Liver (tissue), 8 donors: ENCODE measurements at regions not wholly inside any gene's neighbourhood (a gene's known extent, or its start where the extent isn't known, plus 50 kb on each side); places are given as distances from the start of the nearest gene placed in this dataset.

Experiments
- DNase-seq: peaks from one replicate; pipeline ENCODE4 v3.0.0-alpha.2; 2017; ENCODE audit warnings: low spot score
- H3K27ac ChIP-seq, 2 donors: one replicate each; pipeline ENCODE4 v1.7.0; 2013; ENCODE audit warnings: inconsistent platforms in 2 of 2, low read length in 2 of 2, control low read depth in 1 of 2, low read depth in 1 of 2, mild to moderate bottlenecking in 1 of 2
- H3K27me3 ChIP-seq, 4 donors: one replicate each; pipeline versions ENCODE4 v1.6.1 to v1.7.0; 2013; ENCODE audit warnings: low read length in 3 of 4, inconsistent platforms in 1 of 4, mild to moderate bottlenecking in 1 of 4, moderate library complexity in 1 of 4; ENCODE audit not compliant: control insufficient read depth in 4 of 4, insufficient read depth in 4 of 4
- H3K36me3 ChIP-seq, 4 donors: one replicate each; pipeline versions ENCODE4 v1.6.1 to v1.7.0; 2013; ENCODE audit warnings: low read length in 3 of 4, mild to moderate bottlenecking in 3 of 4, low read depth in 1 of 4, moderate library complexity in 1 of 4; ENCODE audit not compliant: control insufficient read depth in 4 of 4, insufficient read depth in 3 of 4
- H3K4me1 ChIP-seq, 4 donors: one replicate each; pipeline versions ENCODE4 v1.6.1 to v1.7.0; 2013; ENCODE audit warnings: low read length in 3 of 4, mild to moderate bottlenecking in 3 of 4, moderate library complexity in 1 of 4; ENCODE audit not compliant: control insufficient read depth in 4 of 4, insufficient read depth in 4 of 4
- H3K4me3 ChIP-seq, 3 donors: one replicate each; pipeline versions ENCODE4 v1.6.1 to v1.7.0; 2013; ENCODE audit warnings: low read length in 3 of 3, control low read depth in 1 of 3, low read depth in 1 of 3, mild to moderate bottlenecking in 1 of 3
- H3K9ac ChIP-seq, 2 donors: one replicate each; pipeline ENCODE4 v1.7.0; 2013; ENCODE audit warnings: low read length in 2 of 2, mild to moderate bottlenecking in 2 of 2, moderate library complexity in 2 of 2, control low read depth in 1 of 2, low read depth in 1 of 2
- H3K9me3 ChIP-seq, 4 donors: one replicate each; pipeline versions ENCODE4 v1.6.1 to v1.7.0; 2013; ENCODE audit warnings: low read length in 3 of 4; ENCODE audit not compliant: control insufficient read depth in 4 of 4
- CTCF ChIP-seq: fragments of 150-350 bp; IDR thresholded peaks from 2 replicates; pipeline ENCODE4 v1.5.1; 2017; ENCODE audit warnings: improper control_type of control experiment, low read depth, low read length; ENCODE audit not compliant: missing input control
- EGR1 ChIP-seq, 2 donors: IDR thresholded peaks; 2 replicates each; pipeline ENCODE4 v1.6.1; 2016 to 2018; ENCODE audit warnings: antibody characterized with exemption in 2 of 2, low read depth in 2 of 2
- FOXA1 ChIP-seq: IDR thresholded peaks from 2 replicates; pipeline ENCODE4 v1.6.1; 2016; ENCODE audit warnings: antibody characterized with exemption
- FOXA2 ChIP-seq: IDR thresholded peaks from 2 replicates; pipeline ENCODE4 v1.6.1; 2016; ENCODE audit warnings: antibody characterized with exemption
- GABPA ChIP-seq, 2 donors: IDR thresholded peaks in 1 of 2; conservative IDR thresholded peaks in 1 of 2; 2 replicates each; pipeline ENCODE4 v1.6.1; 2016; ENCODE audit warnings: antibody characterized with exemption in 2 of 2, mild to moderate bottlenecking in 1 of 2, moderate library complexity in 1 of 2
- HNF4A ChIP-seq, 2 donors: conservative IDR thresholded peaks; 2 replicates each; pipeline ENCODE4 v1.6.1; 2016; ENCODE audit warnings: antibody characterized with exemption in 2 of 2, mild to moderate bottlenecking in 2 of 2
- HNF4G ChIP-seq: IDR thresholded peaks from 2 replicates; pipeline ENCODE4 v1.6.1; 2016; ENCODE audit warnings: antibody characterized with exemption
- JUND ChIP-seq, 2 donors: IDR thresholded peaks; 2 replicates each; pipeline ENCODE4 v1.6.1; 2016; ENCODE audit warnings: antibody characterized with exemption in 2 of 2
- NR2F2 ChIP-seq: IDR thresholded peaks from 2 replicates; pipeline ENCODE4 v1.6.1; 2016; ENCODE audit warnings: antibody characterized with exemption
- RAD21 ChIP-seq, 2 donors: IDR thresholded peaks; 2 replicates each; pipeline ENCODE4 v1.6.1; 2016; ENCODE audit warnings: antibody characterized with exemption in 2 of 2, mild to moderate bottlenecking in 2 of 2
- RXRA ChIP-seq, 2 donors: IDR thresholded peaks; 2 replicates each; pipeline ENCODE4 v1.6.1; 2017 to 2018; ENCODE audit warnings: antibody characterized with exemption in 2 of 2, mild to moderate bottlenecking in 1 of 2
- SP1 ChIP-seq: IDR thresholded peaks from 2 replicates; pipeline ENCODE4 v1.6.1; 2018; ENCODE audit warnings: antibody characterized with exemption, mild to moderate bottlenecking
- TAF1 ChIP-seq: conservative IDR thresholded peaks from 2 replicates; pipeline ENCODE4 v1.6.1; 2016; ENCODE audit warnings: antibody characterized with exemption, mild to moderate bottlenecking
- YY1 ChIP-seq: IDR thresholded peaks from 2 replicates; pipeline ENCODE4 v1.6.1; 2016; ENCODE audit warnings: antibody characterized with exemption, mild to moderate bottlenecking
- ZBTB33 ChIP-seq: IDR thresholded peaks from 2 replicates; pipeline ENCODE4 v1.6.1; 2016; ENCODE audit warnings: antibody characterized with exemption
- WGBS: extraction: QIAGEN DNeasy Blood & Tissue Kit; methylation state at CpG from one replicate; pipeline ENCODE4 v1.1.7; 2013; 5-methylcytosine and 5-hydroxymethylcytosine counted together
- TF ChIP-seq, protein P1 (sequence below): IDR thresholded peaks from 2 replicates; pipeline ENCODE4 v1.6.1; 2016; ENCODE audit warnings: antibody characterized with exemption
- TF ChIP-seq, protein P2 (sequence below): IDR thresholded peaks from 2 replicates; pipeline ENCODE4 v1.6.1; 2016; ENCODE audit warnings: antibody characterized with exemption
- TF ChIP-seq, protein P3 (sequence below): IDR thresholded peaks from 2 replicates; pipeline ENCODE4 v1.6.1; 2016; ENCODE audit warnings: antibody characterized with exemption, mild to moderate bottlenecking
- donor health status: healthy.
- donor health status: healthy.
- donor health status: healthy.
- donor health status: healthy.
- donor health status: healthy.

- Histone ChIP-seq H3K4me3 (no peak overlapping the region), H3K4me1 (no peaks in the 10 kb centered on the region), H3K27ac (no peak overlapping the region), H3K36me3 (no peaks in the 10 kb centered on the region), H3K9ac (no peak overlapping the region), H3K9me3 (no peaks in the 10 kb centered on the region), H3K27me3 (no peaks in the 10 kb centered on the region)
- no peak for TF ChIP-seq TAF1
- TF ChIP-seq RAD21 (IDR thresholded peaks at IDR 0.05), result no peak
- no peak for TF ChIP-seq GABPA (IDR thresholded peaks at IDR 0.05 in 1 of 2, conservative IDR thresholded peaks at IDR 0.05 in 1 of 2)
- TF ChIP-seq EGR1 (IDR thresholded peaks at IDR 0.05; ENCODE audit: low read depth in 2 of 2), result no peak
- TF ChIP-seq, protein P1, sequence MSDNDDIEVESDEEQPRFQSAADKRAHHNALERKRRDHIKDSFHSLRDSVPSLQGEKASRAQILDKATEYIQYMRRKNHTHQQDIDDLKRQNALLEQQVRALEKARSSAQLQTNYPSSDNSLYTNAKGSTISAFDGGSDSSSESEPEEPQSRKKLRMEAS, result no peak
- 57% methylated on average over 5 of the region's 5 CpGs for WGBS
- DNase-seq, result no peak
These were observed 210.3 kb downstream of the RMST start for GRCh38 chr12:97672870-97673269.

- no peaks in the 10 kb centered on the region for H3K36me3 ChIP-seq
- H3K4me3 ChIP-seq, result no peak overlapping the region
- no peaks in the 10 kb centered on the region for H3K9me3 ChIP-seq
- H3K4me1 ChIP-seq, result peaks cover 0 to 2% (median 0%) of the 10 kb centered on the region in 4 donors
- no peaks in the 10 kb centered on the region for H3K27me3 ChIP-seq
- no peak for DNase-seq
- no peak overlapping the region for H3K27ac ChIP-seq
- 70% methylated on average over 2 of the region's 2 CpGs for WGBS
- H3K9ac ChIP-seq, result no peak overlapping the region
- TF ChIP-seq, protein P2, sequence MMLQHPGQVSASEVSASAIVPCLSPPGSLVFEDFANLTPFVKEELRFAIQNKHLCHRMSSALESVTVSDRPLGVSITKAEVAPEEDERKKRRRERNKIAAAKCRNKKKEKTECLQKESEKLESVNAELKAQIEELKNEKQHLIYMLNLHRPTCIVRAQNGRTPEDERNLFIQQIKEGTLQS, result no peak
- TF ChIP-seq FOXA1, result no peak
- TF ChIP-seq, protein P3, sequence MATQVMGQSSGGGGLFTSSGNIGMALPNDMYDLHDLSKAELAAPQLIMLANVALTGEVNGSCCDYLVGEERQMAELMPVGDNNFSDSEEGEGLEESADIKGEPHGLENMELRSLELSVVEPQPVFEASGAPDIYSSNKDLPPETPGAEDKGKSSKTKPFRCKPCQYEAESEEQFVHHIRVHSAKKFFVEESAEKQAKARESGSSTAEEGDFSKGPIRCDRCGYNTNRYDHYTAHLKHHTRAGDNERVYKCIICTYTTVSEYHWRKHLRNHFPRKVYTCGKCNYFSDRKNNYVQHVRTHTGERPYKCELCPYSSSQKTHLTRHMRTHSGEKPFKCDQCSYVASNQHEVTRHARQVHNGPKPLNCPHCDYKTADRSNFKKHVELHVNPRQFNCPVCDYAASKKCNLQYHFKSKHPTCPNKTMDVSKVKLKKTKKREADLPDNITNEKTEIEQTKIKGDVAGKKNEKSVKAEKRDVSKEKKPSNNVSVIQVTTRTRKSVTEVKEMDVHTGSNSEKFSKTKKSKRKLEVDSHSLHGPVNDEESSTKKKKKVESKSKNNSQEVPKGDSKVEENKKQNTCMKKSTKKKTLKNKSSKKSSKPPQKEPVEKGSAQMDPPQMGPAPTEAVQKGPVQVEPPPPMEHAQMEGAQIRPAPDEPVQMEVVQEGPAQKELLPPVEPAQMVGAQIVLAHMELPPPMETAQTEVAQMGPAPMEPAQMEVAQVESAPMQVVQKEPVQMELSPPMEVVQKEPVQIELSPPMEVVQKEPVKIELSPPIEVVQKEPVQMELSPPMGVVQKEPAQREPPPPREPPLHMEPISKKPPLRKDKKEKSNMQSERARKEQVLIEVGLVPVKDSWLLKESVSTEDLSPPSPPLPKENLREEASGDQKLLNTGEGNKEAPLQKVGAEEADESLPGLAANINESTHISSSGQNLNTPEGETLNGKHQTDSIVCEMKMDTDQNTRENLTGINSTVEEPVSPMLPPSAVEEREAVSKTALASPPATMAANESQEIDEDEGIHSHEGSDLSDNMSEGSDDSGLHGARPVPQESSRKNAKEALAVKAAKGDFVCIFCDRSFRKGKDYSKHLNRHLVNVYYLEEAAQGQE, result no peak
- TF ChIP-seq RAD21 (IDR thresholded peaks at IDR 0.05), result no peak
- TF ChIP-seq TAF1, result no peak
- no peak for TF ChIP-seq HNF4G
- no peak for TF ChIP-seq ZBTB33
- TF ChIP-seq JUND (IDR thresholded peaks at IDR 0.05), result no peak
- no peak for TF ChIP-seq CTCF
- TF ChIP-seq RXRA (IDR thresholded peaks at IDR 0.05), result no peak
- no peak for TF ChIP-seq HNF4A (conservative IDR thresholded peaks at IDR 0.05)
- no peak for TF ChIP-seq NR2F2
- TF ChIP-seq GABPA (IDR thresholded peaks at IDR 0.05 in 1 of 2, conservative IDR thresholded peaks at IDR 0.05 in 1 of 2), result no peak
- TF ChIP-seq FOXA2, result no peak
- no peak for TF ChIP-seq SP1
- no peak for TF ChIP-seq YY1
- TF ChIP-seq, protein P1, result no peak
These were observed 218.1 kb downstream of the RMST start for GRCh38 chr12:97680751-97681150.
